SU-DHL-6 (cell line): ENCODE measurements at regions not wholly inside any gene's neighbourhood (a gene's known extent, or its start where the extent isn't known, plus 50 kb on each side); places are given as distances from the start of the nearest gene placed in this dataset.

Experiments used
- CTCF ChIP-seq: fragments of 200-600 bp; sonication (generic); IDR thresholded peaks from one replicate; pipeline ENCODE4 v1.5.1; 2017; ENCODE audit warnings: antibody characterized with exemption, mild to moderate bottlenecking, low read length, moderate library complexity; ENCODE audit not compliant: insufficient read depth, poor library complexity, severe bottlenecking
- EZH2phosphoT487 ChIP-seq: fragments of 200-600 bp; sonication (generic), shearing (Covaris generic); conservative IDR thresholded peaks from 2 replicates; pipeline ENCODE4 v1.6.1; 2018; ENCODE audit warnings: mild to moderate bottlenecking, antibody characterized with exemption, low read length, moderate library complexity, mixed read lengths

- no peak for TF ChIP-seq CTCF
- TF ChIP-seq EZH2phosphoT487: no peak
Observed at GRCh38 chr22:33188326-33188725, 130.1 kb upstream of the SYN3 start.
